ENCODE measurements at regions not wholly inside any gene's neighbourhood (a gene's known extent, or its start where the extent isn't known, plus 50 kb on each side); places are given as distances from the start of the nearest gene placed in this dataset.

DNA sequence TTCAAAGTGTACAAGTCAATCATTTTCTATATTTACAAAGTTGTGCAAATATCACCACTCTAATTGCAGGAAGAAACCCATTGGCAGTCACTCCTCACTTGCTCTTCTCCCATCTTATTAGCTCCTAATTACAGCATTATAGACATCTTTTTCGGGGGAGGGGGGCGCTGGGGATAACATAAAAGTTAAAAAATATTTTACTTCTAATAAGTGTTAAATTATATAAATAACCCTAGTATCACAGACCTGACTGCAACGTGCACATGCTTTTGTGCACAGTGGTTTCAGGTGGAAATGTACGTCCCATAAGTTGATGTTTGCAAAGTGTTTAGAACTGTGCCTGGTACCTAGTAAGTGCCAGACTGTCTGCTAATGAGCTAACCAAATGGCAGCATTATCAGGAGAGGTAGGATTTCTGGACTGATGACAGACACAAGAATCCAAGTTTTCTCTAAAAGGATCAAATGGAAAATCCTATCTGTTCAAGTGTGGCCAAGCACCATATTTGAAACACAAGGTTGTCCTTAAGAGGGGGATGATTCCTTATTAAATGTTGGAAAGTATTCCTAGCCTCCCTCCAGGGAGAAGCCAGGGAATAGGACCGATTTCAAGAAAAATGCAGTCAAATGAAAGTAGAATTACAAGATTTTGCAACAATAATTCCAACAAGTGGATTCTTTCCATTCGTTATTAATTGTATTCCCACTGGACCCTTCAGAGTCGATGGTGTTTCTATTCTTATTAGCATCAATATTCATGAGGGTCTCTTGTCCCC is 70.0 kb downstream of the ACKR3 start:
- TF ChIP-seq EP300 (IDR thresholded peaks at IDR 0.05; ENCODE audit: borderline replicate concordance) (no peak), TEAD4 (IDR thresholded peaks at IDR 0.05) (no peak), EGR1 (IDR thresholded peaks at IDR 0.05) (no peak), ZBTB7A (IDR thresholded peaks at IDR 0.05; ENCODE audit: low read depth) (no peak), YY1 (IDR thresholded peaks at IDR 0.05; ENCODE audit: low read depth) (no peak), RAD21 (IDR thresholded peaks at IDR 0.05; ENCODE audit: low read depth) (no peak), CREB1 (IDR thresholded peaks at IDR 0.05; ENCODE audit: low read depth) (no peak), CEBPB (IDR thresholded peaks at IDR 0.05) (no peak), NFIC (IDR thresholded peaks at IDR 0.05) (no peak), USF1 (IDR thresholded peaks at IDR 0.05) (no peak)
- TF ChIP-seq, protein P1, sequence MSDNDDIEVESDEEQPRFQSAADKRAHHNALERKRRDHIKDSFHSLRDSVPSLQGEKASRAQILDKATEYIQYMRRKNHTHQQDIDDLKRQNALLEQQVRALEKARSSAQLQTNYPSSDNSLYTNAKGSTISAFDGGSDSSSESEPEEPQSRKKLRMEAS (IDR thresholded peaks at IDR 0.05) = no peak

DNA sequence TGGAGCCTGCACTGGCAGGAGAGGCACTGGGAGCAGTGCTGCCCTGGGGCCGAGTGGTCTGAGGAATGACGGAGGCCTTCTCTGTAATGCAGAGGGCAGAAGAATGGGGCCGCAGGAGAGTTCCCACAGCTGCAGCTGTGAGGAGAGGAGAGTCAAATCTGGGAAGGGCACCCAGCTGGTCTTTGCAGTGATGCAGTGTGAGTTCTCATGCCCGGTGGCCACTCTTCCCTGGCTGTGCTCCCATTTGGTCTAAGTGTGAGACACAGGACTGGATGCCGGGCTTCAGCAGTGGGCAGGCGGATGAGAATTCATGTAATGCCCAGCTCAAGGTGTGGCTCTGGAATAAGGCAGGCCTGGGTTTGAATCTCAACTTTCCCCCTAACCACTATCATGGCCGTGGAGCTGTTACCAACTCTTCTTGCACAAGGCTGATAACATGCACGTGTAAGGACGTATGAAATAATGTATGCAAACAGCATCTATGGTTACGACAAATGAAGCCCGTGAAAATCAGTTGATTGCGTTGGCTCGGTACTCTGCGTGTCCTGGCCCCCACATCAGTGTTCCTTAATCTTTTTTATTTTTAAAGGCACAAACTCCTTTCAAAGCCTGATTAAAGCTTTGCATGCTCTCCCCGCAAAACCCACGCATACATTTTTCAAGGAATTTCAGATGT is 71.6 kb downstream of the ACKR3 start:
- no peak for TF ChIP-seq CEBPB (IDR thresholded peaks at IDR 0.05)
- TF ChIP-seq RAD21 (IDR thresholded peaks at IDR 0.05; ENCODE audit: low read depth) = no peak
- TF ChIP-seq EGR1 (IDR thresholded peaks at IDR 0.05) = no peak
- no peak for TF ChIP-seq NFIC (IDR thresholded peaks at IDR 0.05)

GRCh38 chr2:236642125-236642524 is 72.5 kb downstream of the ACKR3 start:
- TF ChIP-seq YY1 (IDR thresholded peaks at IDR 0.05; ENCODE audit: low read depth) = no peak

GRCh38 chr2:236642584-236643291 is 73.1 kb downstream of the ACKR3 start:
- TF ChIP-seq, protein P1 (IDR thresholded peaks at IDR 0.05) = no peak
- no peak for TF ChIP-seq CEBPB (IDR thresholded peaks at IDR 0.05)
- no peak for TF ChIP-seq TEAD4 (IDR thresholded peaks at IDR 0.05)
- TF ChIP-seq USF1 (IDR thresholded peaks at IDR 0.05) = no peak
- no peak for TF ChIP-seq TCF12 (IDR thresholded peaks at IDR 0.05; ENCODE audit: low read depth)
- no peak for TF ChIP-seq ZBTB7A (IDR thresholded peaks at IDR 0.05; ENCODE audit: low read depth)
- no peak for TF ChIP-seq EP300 (IDR thresholded peaks at IDR 0.05; ENCODE audit: borderline replicate concordance)
- no peak for TF ChIP-seq YY1 (IDR thresholded peaks at IDR 0.05; ENCODE audit: low read depth)
- TF ChIP-seq CREB1 (IDR thresholded peaks at IDR 0.05; ENCODE audit: low read depth) = no peak
- no peak for TF ChIP-seq TAF1 (IDR thresholded peaks at IDR 0.05; ENCODE audit: low read depth)
- no peak for TF ChIP-seq REST (IDR thresholded peaks at IDR 0.05; ENCODE audit: low read depth)
- TF ChIP-seq EGR1 (IDR thresholded peaks at IDR 0.05) = no peak

GRCh38 chr2:236643480-236643879 is 73.9 kb downstream of the ACKR3 start:
- TF ChIP-seq ZBTB7A (IDR thresholded peaks at IDR 0.05; ENCODE audit: low read depth) (no peak), RAD21 (IDR thresholded peaks at IDR 0.05; ENCODE audit: low read depth) (no peak), EGR1 (IDR thresholded peaks at IDR 0.05) (no peak)
- TF ChIP-seq, protein P1 (IDR thresholded peaks at IDR 0.05) = no peak

DNA sequence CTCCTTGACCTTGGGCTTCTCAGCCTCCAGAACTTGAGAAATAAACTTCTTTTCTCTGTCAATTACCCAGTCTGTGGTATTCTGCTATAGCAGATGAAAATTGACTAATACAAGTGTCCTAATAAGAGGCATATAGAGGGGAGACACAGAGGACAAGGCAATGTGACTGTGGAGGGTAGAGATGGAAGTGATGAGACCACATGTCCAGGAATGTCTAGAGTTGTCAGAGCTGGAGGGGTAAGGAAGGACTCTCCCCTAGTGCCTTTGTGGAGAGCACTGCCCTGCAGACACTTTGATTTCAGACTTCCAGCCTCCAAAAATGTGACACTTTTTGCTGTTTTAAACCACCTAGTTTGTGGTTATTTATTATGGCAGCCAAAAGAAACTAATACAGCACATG is 74.4 kb downstream of the ACKR3 start:
- TF ChIP-seq CEBPB (IDR thresholded peaks at IDR 0.05) = no peak
- no peak for TF ChIP-seq YY1 (IDR thresholded peaks at IDR 0.05; ENCODE audit: low read depth)
- TF ChIP-seq FOXM1 (IDR thresholded peaks at IDR 0.05; ENCODE audit: borderline replicate concordance, low read depth) = no peak
- no peak for TF ChIP-seq CREB1 (IDR thresholded peaks at IDR 0.05; ENCODE audit: low read depth)

GRCh38 chr2:236644502-236644911 is 74.9 kb downstream of the ACKR3 start:
- TF ChIP-seq NFIC (IDR thresholded peaks at IDR 0.05) (no peak), TAF1 (IDR thresholded peaks at IDR 0.05; ENCODE audit: low read depth) (no peak), EP300 (IDR thresholded peaks at IDR 0.05; ENCODE audit: borderline replicate concordance) (no peak), RAD21 (IDR thresholded peaks at IDR 0.05; ENCODE audit: low read depth) (no peak), TEAD4 (IDR thresholded peaks at IDR 0.05) (no peak), TCF12 (IDR thresholded peaks at IDR 0.05; ENCODE audit: low read depth) (no peak), YY1 (IDR thresholded peaks at IDR 0.05; ENCODE audit: low read depth) (no peak), REST (IDR thresholded peaks at IDR 0.05; ENCODE audit: low read depth) (no peak), EGR1 (IDR thresholded peaks at IDR 0.05) (no peak), USF1 (IDR thresholded peaks at IDR 0.05) (no peak), FOXM1 (IDR thresholded peaks at IDR 0.05; ENCODE audit: borderline replicate concordance, low read depth) (no peak), CEBPB (IDR thresholded peaks at IDR 0.05) (no peak), ZBTB7A (IDR thresholded peaks at IDR 0.05; ENCODE audit: low read depth) (no peak), CREB1 (IDR thresholded peaks at IDR 0.05; ENCODE audit: low read depth) (no peak)
- TF ChIP-seq, protein P1 (IDR thresholded peaks at IDR 0.05) = no peak

Data from Ishikawa (cell line).